WTC11 (cell line): ENCODE measurements at regions not wholly inside any gene's neighbourhood (a gene's known extent, or its start where the extent isn't known, plus 50 kb on each side); places are given as distances from the start of the nearest gene placed in this dataset.

Experiments used
- ATAC-seq: fragments of 200-7000 bp; cut with Tn5 transposase; 2 replicates; pipeline ENCODE4 v1.10.0; 2021; ENCODE audit warnings: mild to moderate bottlenecking, moderate library complexity
- CTCF ChIA-PET: fragments of 300-600 bp; sonication (Branson Sonifier 250); formaldehyde crosslinking; loops from one replicate; lab custom pipeline; 2021; ENCODE audit warnings: antibody characterized with exemption; lab: Charles Lee
- POLR2A ChIA-PET: fragments of 350-600 bp; sonication (Branson Sonifier 250); formaldehyde crosslinking; loops from one replicate; lab custom pipeline; 2021; ENCODE audit warnings: antibody characterized with exemption; lab: Charles Lee
- DNase-seq: peaks from one replicate; pipeline ENCODE4 v3.0.0; 2021; ENCODE audit warnings: low spot score
- H3K27ac Mint-ChIP-seq: 2 replicates; pipeline ENCODE4 v1.8.0; 2021; ENCODE audit warnings: mixed read lengths
- H3K27me3 Mint-ChIP-seq: 2 replicates; pipeline ENCODE4 v1.8.0; 2021; ENCODE audit warnings: low read depth, mild to moderate bottlenecking, moderate library complexity, mixed read lengths
- H3K36me3 Mint-ChIP-seq: 2 replicates; pipeline ENCODE4 v1.8.0; 2021; ENCODE audit warnings: mixed read lengths
- H3K4me1 Mint-ChIP-seq: 2 replicates; pipeline ENCODE4 v1.8.0; 2022; ENCODE audit warnings: mixed read lengths
- H3K4me3 Mint-ChIP-seq: 2 replicates; pipeline ENCODE4 v1.8.0; 2021; ENCODE audit warnings: mild to moderate bottlenecking, moderate library complexity, mixed read lengths
- H3K9me3 Mint-ChIP-seq: 2 replicates; pipeline ENCODE4 v1.8.0; 2021; ENCODE audit warnings: mixed read lengths
- ATF3 ChIP-seq: sonication (generic); formaldehyde crosslinking; conservative IDR thresholded peaks from 2 replicates; pipeline ENCODE4 v1.8.1; 2022; ENCODE audit warnings: mild to moderate bottlenecking, missing genetic modification reagents
- EMX1 ChIP-seq: fragments of 250-450 bp; sonication (Bioruptor Pico); IDR thresholded peaks from 2 replicates; pipeline ENCODE4 v1.8.0; 2021; ENCODE audit warnings: mild to moderate bottlenecking
- HMGA2 ChIP-seq: fragments of 250-450 bp; sonication (Bioruptor Pico); IDR thresholded peaks from 2 replicates; pipeline ENCODE4 v1.4.0; 2021; ENCODE audit warnings: mild to moderate bottlenecking, moderate library complexity
- IRF1 ChIP-seq: sonication (generic); formaldehyde crosslinking; IDR thresholded peaks from 2 replicates; pipeline ENCODE4 v1.8.0; 2023; ENCODE audit warnings: missing genetic modification reagents
- JUN ChIP-seq: sonication (generic); formaldehyde crosslinking; IDR thresholded peaks from 2 replicates; pipeline ENCODE4 v1.8.0; 2023; ENCODE audit warnings: mild to moderate bottlenecking, missing genetic modification reagents
- KAT7 ChIP-seq: sonication (generic); formaldehyde crosslinking; IDR thresholded peaks from 2 replicates; pipeline ENCODE4 v1.8.1; 2023; ENCODE audit warnings: missing genetic modification reagents, mild to moderate bottlenecking, borderline replicate concordance
- NFATC4 ChIP-seq: fragments of 250-450 bp; sonication (Bioruptor Pico); IDR thresholded peaks from 2 replicates; pipeline ENCODE4 v1.9.0; 2021; ENCODE audit warnings: mild to moderate bottlenecking
- NFYB ChIP-seq: sonication (generic); formaldehyde crosslinking; conservative IDR thresholded peaks from 2 replicates; pipeline ENCODE4 v1.8.0; 2022; ENCODE audit warnings: low read depth, missing genetic modification reagents
- PRRX2 ChIP-seq: fragments of 250-450 bp; sonication (Bioruptor Pico); IDR thresholded peaks from 2 replicates; pipeline ENCODE4 v1.8.0; 2021; ENCODE audit warnings: mild to moderate bottlenecking
- SMAD4 ChIP-seq: sonication (generic); formaldehyde crosslinking; IDR thresholded peaks from 2 replicates; pipeline ENCODE4 v1.8.0; 2022; ENCODE audit warnings: mild to moderate bottlenecking, missing genetic modification reagents
- SOX15 ChIP-seq: fragments of 250-450 bp; sonication (Bioruptor Pico); IDR thresholded peaks from 2 replicates; pipeline ENCODE4 v1.9.0; 2021; ENCODE audit warnings: mild to moderate bottlenecking
- SP1 ChIP-seq: sonication (generic); formaldehyde crosslinking; conservative IDR thresholded peaks from 2 replicates; pipeline ENCODE4 v1.8.1; 2022; ENCODE audit warnings: missing genetic modification reagents
- TCF7 ChIP-seq: sonication (generic); formaldehyde crosslinking; IDR thresholded peaks from 2 replicates; pipeline ENCODE4 v1.8.0; 2022; ENCODE audit warnings: mild to moderate bottlenecking, low read depth, missing genetic modification reagents, moderate library complexity
- TEAD1 ChIP-seq: sonication (generic); formaldehyde crosslinking; IDR thresholded peaks from 2 replicates; pipeline ENCODE4 v1.8.0; 2022; ENCODE audit warnings: mild to moderate bottlenecking, missing genetic modification reagents
- ZBTB21 ChIP-seq: sonication (generic); formaldehyde crosslinking; IDR thresholded peaks from 2 replicates; pipeline ENCODE4 v1.8.1; 2023; ENCODE audit warnings: mild to moderate bottlenecking, missing genetic modification reagents, borderline replicate concordance
- ZNF121 ChIP-seq: sonication (generic); formaldehyde crosslinking; IDR thresholded peaks from 2 replicates; pipeline ENCODE4 v1.8.0; 2023; ENCODE audit warnings: missing genetic modification reagents
- ZNF219 ChIP-seq: sonication (generic); formaldehyde crosslinking; IDR thresholded peaks from 2 replicates; pipeline ENCODE4 v1.8.0; 2023; ENCODE audit warnings: missing genetic modification reagents, mild to moderate bottlenecking, borderline replicate concordance
- ZNF232 ChIP-seq: sonication (generic); formaldehyde crosslinking; IDR thresholded peaks from 2 replicates; pipeline ENCODE4 v1.8.0; 2022; ENCODE audit warnings: mild to moderate bottlenecking, missing genetic modification reagents
- ZNF317 ChIP-seq: sonication (generic); formaldehyde crosslinking; IDR thresholded peaks from 2 replicates; pipeline ENCODE4 v1.8.1; 2023; ENCODE audit warnings: low read depth, mild to moderate bottlenecking, moderate library complexity, missing genetic modification reagents, borderline replicate concordance
- ZNF416 ChIP-seq: fragments of 250-450 bp; sonication (Bioruptor Pico); IDR thresholded peaks from 2 replicates; pipeline ENCODE4 v1.9.0; 2021; ENCODE audit warnings: mild to moderate bottlenecking, inconsistent platforms
- TF ChIP-seq, protein P1 (sequence below): fragments of 250-450 bp; sonication (Bioruptor Pico); IDR thresholded peaks from 2 replicates; pipeline ENCODE4 v1.9.0; 2021; ENCODE audit warnings: mild to moderate bottlenecking
- TF ChIP-seq, protein P2 (sequence below): sonication (generic); formaldehyde crosslinking; IDR thresholded peaks from 2 replicates; pipeline ENCODE4 v1.8.1; 2022; ENCODE audit warnings: missing genetic modification reagents, borderline replicate concordance
- TF ChIP-seq, protein P3 (sequence below): fragments of 250-450 bp; sonication (Bioruptor Pico); conservative IDR thresholded peaks from 2 replicates; pipeline ENCODE4 v1.9.0; 2021; ENCODE audit warnings: mild to moderate bottlenecking
- TF ChIP-seq, protein P4 (sequence below): sonication (generic); formaldehyde crosslinking; IDR thresholded peaks from 2 replicates; pipeline ENCODE4 v1.8.0; 2022; ENCODE audit warnings: mild to moderate bottlenecking, missing genetic modification reagents
- TF ChIP-seq, protein P5 (sequence below): sonication (generic); formaldehyde crosslinking; IDR thresholded peaks from 2 replicates; pipeline ENCODE4 v1.8.1; 2023; ENCODE audit warnings: mild to moderate bottlenecking, moderate library complexity, missing genetic modification reagents

- Mint-ChIP-seq H3K4me3 (no peak overlapping the region), H3K27me3 (no peaks in the 10 kb centered on the region), H3K36me3 (no peaks in the 10 kb centered on the region), H3K27ac (no peak overlapping the region)
- ATAC-seq (no peak), DNase-seq (no peak)
- CTCF ChIA-PET, result interaction anchor here (0.6 kb wide), 1 partner anchor 14 kb away, joined by 3 read pairs; no protein-coding TSS in a partner anchor
- TF ChIP-seq, protein P1, sequence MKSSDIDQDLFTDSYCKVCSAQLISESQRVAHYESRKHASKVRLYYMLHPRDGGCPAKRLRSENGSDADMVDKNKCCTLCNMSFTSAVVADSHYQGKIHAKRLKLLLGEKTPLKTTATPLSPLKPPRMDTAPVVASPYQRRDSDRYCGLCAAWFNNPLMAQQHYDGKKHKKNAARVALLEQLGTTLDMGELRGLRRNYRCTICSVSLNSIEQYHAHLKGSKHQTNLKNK (CRISPR knock-in tag), result no peak
- TF ChIP-seq ZNF416 (no peak), ZNF121 (no peak), ZNF219 (CRISPR knock-in tag) (no peak), ZNF317 (CRISPR knock-in tag) (no peak), SP1 (CRISPR knock-in tag) (no peak), SOX15 (CRISPR knock-in tag) (no peak), ZBTB21 (CRISPR knock-in tag) (no peak), NFATC4 (CRISPR knock-in tag) (no peak), NFYB (no peak)
- TF ChIP-seq, protein P2, sequence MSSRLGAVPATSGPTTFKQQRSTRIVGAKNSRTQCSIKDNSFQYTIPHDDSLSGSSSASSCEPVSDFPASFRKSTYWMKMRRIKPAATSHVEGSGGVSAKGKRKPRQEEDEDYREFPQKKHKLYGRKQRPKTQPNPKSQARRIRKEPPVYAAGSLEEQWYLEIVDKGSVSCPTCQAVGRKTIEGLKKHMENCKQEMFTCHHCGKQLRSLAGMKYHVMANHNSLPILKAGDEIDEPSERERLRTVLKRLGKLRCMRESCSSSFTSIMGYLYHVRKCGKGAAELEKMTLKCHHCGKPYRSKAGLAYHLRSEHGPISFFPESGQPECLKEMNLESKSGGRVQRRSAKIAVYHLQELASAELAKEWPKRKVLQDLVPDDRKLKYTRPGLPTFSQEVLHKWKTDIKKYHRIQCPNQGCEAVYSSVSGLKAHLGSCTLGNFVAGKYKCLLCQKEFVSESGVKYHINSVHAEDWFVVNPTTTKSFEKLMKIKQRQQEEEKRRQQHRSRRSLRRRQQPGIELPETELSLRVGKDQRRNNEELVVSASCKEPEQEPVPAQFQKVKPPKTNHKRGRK (CRISPR knock-in tag), result no peak
- TF ChIP-seq, protein P3, sequence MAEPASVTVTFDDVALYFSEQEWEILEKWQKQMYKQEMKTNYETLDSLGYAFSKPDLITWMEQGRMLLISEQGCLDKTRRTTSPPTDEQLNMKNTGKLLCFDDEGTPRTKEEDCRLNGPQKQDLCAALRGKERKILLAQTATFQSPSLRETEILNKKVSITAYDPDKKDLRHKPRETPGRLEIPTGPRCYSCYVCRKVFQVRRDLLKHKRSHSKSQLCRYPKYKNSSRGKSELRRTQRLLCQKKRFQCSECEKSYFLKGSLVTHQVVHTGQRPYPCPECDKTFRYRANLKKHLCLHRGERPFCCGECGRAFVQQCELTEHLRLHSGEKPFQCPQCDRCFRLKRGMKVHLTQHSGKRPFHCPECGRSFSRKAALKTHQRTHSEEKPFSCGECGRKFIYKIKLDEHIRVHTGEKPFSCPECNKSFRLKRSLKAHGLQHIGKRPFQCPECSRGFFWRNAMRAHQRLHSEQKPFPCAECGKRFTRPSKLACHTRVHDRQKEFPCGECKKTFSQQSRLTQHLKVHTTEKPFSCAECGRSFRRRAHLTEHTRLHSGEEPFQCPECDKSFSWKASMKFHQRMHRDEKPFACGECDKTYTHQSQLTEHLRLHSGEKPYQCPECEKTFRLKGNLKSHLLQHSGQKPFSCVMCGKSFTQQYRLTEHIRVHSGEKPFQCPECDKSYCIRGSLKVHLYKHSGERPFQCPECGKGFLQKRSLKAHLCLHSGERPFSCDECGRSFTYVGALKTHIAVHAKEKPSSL, result no peak
- TF ChIP-seq, protein P4, sequence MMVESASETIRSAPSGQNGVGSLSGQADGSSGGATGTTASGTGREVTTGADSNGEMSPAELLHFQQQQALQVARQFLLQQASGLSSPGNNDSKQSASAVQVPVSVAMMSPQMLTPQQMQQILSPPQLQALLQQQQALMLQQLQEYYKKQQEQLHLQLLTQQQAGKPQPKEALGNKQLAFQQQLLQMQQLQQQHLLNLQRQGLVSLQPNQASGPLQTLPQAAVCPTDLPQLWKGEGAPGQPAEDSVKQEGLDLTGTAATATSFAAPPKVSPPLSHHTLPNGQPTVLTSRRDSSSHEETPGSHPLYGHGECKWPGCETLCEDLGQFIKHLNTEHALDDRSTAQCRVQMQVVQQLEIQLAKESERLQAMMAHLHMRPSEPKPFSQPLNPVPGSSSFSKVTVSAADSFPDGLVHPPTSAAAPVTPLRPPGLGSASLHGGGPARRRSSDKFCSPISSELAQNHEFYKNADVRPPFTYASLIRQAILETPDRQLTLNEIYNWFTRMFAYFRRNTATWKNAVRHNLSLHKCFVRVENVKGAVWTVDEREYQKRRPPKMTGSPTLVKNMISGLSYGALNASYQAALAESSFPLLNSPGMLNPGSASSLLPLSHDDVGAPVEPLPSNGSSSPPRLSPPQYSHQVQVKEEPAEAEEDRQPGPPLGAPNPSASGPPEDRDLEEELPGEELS (CRISPR knock-in tag), result no peak
- TF ChIP-seq, all 79 proteins: peak for 0
- peaks cover 74% of the 10 kb centered on the region for H3K4me1 Mint-ChIP-seq
- POLR2A ChIA-PET, result no interaction called here
- no peaks in the 10 kb centered on the region for H3K9me3 Mint-ChIP-seq
These were observed 282.8 kb downstream of the ZEB2 start for GRCh38 chr2:144237108-144237507.

DNA sequence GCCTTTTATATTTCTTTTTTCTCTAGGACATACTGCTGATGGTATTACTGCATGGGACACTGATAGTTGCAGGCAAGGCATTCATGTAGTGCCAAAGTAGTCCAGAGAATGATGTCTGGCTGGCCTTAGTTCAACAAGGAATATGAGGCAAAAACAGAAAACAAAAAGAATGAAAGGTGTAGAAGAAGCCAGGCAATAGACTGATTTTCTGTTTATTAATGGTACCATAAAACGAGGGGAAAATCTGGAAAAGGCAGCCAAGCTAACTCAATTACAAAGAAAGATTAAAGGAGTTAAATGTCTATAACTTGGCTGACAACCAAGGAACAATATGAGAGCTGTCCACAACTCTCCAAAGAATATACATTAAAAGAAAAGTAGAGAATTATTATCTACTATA, 284.9 kb downstream of the ZEB2 start:
- H3K36me3 Mint-ChIP-seq, result no peaks in the 10 kb centered on the region

More for the DNA sequence above, 284.9 kb downstream of the ZEB2 start:
- ATAC-seq, result no peak
- no peak for DNase-seq
- Mint-ChIP-seq H3K9me3 (no peaks in the 10 kb centered on the region), H3K27ac (no peak overlapping the region), H3K4me3 (no peak overlapping the region), H3K27me3 (no peaks in the 10 kb centered on the region), H3K4me1 (peaks cover 67% of the 10 kb centered on the region)
- CTCF ChIA-PET, result no interaction called here
- POLR2A ChIA-PET, result no interaction called here
- TF ChIP-seq ZBTB21 (CRISPR knock-in tag), result no peak
- no peak for TF ChIP-seq JUN
- no peak for TF ChIP-seq SMAD4 (CRISPR knock-in tag)
- TF ChIP-seq, protein P5, sequence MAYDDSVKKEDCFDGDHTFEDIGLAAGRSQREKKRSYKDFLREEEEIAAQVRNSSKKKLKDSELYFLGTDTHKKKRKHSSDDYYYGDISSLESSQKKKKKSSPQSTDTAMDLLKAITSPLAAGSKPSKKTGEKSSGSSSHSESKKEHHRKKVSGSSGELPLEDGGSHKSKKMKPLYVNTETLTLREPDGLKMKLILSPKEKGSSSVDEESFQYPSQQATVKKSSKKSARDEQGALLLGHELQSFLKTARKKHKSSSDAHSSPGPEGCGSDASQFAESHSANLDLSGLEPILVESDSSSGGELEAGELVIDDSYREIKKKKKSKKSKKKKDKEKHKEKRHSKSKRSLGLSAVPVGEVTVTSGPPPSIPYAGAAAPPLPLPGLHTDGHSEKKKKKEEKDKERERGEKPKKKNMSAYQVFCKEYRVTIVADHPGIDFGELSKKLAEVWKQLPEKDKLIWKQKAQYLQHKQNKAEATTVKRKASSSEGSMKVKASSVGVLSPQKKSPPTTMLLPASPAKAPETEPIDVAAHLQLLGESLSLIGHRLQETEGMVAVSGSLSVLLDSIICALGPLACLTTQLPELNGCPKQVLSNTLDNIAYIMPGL (CRISPR knock-in tag), result no peak
- TF ChIP-seq KAT7 (CRISPR knock-in tag), result no peak
- no peak for TF ChIP-seq TEAD1 (CRISPR knock-in tag)
- no peak for TF ChIP-seq ZNF232 (CRISPR knock-in tag)
- TF ChIP-seq TCF7 (CRISPR knock-in tag), result no peak
- TF ChIP-seq ATF3 (CRISPR knock-in tag), result no peak
- no peak for TF ChIP-seq HMGA2 (CRISPR knock-in tag)
- TF ChIP-seq PRRX2 (CRISPR knock-in tag), result no peak
- no peak for TF ChIP-seq IRF1 (CRISPR knock-in tag)
- TF ChIP-seq EMX1, result no peak
